IPS DF 6.9 (cell line): ENCODE measurements at regions not wholly inside any gene's neighbourhood (a gene's known extent, or its start where the extent isn't known, plus 50 kb on each side); places are given as distances from the start of the nearest gene placed in this dataset.
"Not testable (repeated sequence)": the region's sequence is repeated elsewhere in the genome, so short reads cannot be mapped to it uniquely, and the experiment has no call there.

Experiments
- DNase-seq: peaks from one replicate; pipeline ENCODE4 v3.0.0-alpha.2; 2013; ENCODE audit warnings: low read depth, low spot score
- H3K27ac ChIP-seq: one replicate; pipeline ENCODE4 v1.5.1; 2013; ENCODE audit warnings: low read length, control low read depth
- H3K27me3 ChIP-seq: 2 replicates; pipeline ENCODE4 v1.6.1; 2013; ENCODE audit warnings: mild to moderate bottlenecking, low read length; ENCODE audit not compliant: control insufficient read depth, insufficient read depth
- H3K36me3 ChIP-seq: 2 replicates; pipeline ENCODE4 v1.6.1; 2013; ENCODE audit warnings: low read length; ENCODE audit not compliant: control insufficient read depth, insufficient read depth
- H3K4me1 ChIP-seq: 2 replicates; pipeline ENCODE4 v1.6.1; 2013; ENCODE audit warnings: low read length; ENCODE audit not compliant: control insufficient read depth, insufficient read depth
- H3K4me3 ChIP-seq: 2 replicates; pipeline ENCODE4 v1.5.1; 2013; ENCODE audit warnings: mild to moderate bottlenecking, low read length
- H3K9me3 ChIP-seq: 2 replicates; pipeline ENCODE4 v1.6.1; 2013; ENCODE audit warnings: low read length, inconsistent platforms; ENCODE audit not compliant: control insufficient read depth, insufficient read depth
- WGBS: extraction: QIAGEN DNeasy Blood & Tissue Kit; methylation state at CpG from one replicate; pipeline ENCODE4 v1.1.7; 2013; ENCODE audit warnings: mixed read lengths, missing lambda C conversion rate; ENCODE audit not compliant: insufficient read length, insufficient coverage; 5-methylcytosine and 5-hydroxymethylcytosine counted together

DNA sequence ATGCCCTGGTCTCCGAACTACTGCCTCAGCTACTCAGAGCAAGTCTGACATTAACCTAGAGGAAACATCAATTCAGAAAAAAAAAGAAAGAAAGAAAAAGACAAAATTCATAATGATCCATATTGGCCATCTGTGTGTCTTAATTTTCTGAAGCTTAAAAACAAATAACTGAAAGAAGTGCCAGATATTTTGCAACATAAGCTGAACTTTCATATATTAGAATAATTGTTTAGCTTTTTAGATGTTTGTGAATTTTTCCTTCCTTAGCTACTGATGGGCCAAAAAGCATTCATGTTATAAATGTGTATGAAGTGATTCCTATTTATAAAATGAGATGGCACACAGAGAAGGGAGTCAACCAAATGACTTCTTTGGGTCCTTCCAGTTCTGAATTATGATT, 555.0 kb upstream of the CHAC2 start:
- H3K9me3 ChIP-seq: no peaks in the 10 kb centered on the region
- H3K4me3 ChIP-seq: no peak overlapping the region
- H3K36me3 ChIP-seq: no peaks in the 10 kb centered on the region
- no peaks in the 10 kb centered on the region for H3K27me3 ChIP-seq
- H3K4me1 ChIP-seq: no peaks in the 10 kb centered on the region
- DNase-seq: no peak
- WGBS: no CpG with 5 or more reads among the region's 1 CpG
- no peak overlapping the region for H3K27ac ChIP-seq

DNA sequence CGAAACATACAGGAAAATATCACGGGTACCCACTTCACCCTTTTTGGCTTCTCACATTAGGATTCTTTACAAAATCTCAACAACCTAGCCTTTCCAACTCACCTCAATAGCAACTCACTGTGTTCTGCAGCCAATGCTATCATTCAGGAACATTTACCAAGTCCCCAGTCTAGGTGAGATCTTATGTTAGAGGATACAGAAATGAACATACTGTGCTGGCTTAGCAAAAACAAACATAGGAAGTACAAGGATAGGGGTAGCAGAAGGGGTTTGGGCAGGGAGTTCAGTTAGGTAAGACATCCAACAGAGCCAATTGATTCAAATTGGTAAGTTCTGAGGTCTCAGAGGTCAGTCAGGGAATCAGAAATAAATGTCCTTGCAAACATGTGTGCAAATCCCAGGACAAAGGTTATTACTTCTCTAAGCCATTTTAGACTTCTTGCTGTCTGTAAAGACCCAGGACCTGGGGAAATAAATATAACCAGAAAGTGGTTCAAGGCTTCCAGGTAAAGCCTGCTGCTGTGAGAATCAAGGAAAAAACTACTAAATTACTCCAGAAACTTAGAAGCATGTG, 556.3 kb upstream of the CHAC2 start:
- no peak for DNase-seq
- no peaks in the 10 kb centered on the region for H3K36me3 ChIP-seq
- H3K4me3 ChIP-seq: no peak overlapping the region
- no peak overlapping the region for H3K27ac ChIP-seq
- no peaks in the 10 kb centered on the region for H3K4me1 ChIP-seq
- no peaks in the 10 kb centered on the region for H3K27me3 ChIP-seq
- no CpG with 5 or more reads among the region's 2 CpGs for WGBS
- H3K9me3 ChIP-seq: no peaks in the 10 kb centered on the region

DNA sequence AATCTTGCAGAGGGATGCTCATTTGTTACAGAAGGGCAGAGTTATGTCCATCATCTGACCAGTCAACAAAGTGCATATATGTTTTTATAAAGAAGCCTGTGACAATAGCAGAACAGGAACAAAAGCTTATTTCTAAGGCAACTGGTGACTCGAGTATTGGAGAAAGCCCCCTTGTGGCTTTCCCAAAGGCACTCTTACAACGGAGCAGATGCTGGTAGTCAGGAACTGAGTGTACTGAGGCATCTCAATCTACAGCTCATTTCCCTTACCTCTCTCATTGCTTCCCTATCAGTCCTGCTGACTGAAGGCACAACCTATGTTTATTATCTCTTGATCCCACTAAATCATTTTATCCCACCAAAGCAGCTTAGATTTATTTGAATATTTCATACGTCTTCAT, 557.1 kb upstream of the CHAC2 start:
- H3K4me3 ChIP-seq: no peak overlapping the region
- H3K36me3 ChIP-seq: no peaks in the 10 kb centered on the region
- no CpG with 5 or more reads among the region's 3 CpGs for WGBS
- no peaks in the 10 kb centered on the region for H3K27me3 ChIP-seq
- H3K4me1 ChIP-seq: no peaks in the 10 kb centered on the region
- no peak for DNase-seq
- no peaks in the 10 kb centered on the region for H3K9me3 ChIP-seq
- H3K27ac ChIP-seq: no peak overlapping the region

DNA sequence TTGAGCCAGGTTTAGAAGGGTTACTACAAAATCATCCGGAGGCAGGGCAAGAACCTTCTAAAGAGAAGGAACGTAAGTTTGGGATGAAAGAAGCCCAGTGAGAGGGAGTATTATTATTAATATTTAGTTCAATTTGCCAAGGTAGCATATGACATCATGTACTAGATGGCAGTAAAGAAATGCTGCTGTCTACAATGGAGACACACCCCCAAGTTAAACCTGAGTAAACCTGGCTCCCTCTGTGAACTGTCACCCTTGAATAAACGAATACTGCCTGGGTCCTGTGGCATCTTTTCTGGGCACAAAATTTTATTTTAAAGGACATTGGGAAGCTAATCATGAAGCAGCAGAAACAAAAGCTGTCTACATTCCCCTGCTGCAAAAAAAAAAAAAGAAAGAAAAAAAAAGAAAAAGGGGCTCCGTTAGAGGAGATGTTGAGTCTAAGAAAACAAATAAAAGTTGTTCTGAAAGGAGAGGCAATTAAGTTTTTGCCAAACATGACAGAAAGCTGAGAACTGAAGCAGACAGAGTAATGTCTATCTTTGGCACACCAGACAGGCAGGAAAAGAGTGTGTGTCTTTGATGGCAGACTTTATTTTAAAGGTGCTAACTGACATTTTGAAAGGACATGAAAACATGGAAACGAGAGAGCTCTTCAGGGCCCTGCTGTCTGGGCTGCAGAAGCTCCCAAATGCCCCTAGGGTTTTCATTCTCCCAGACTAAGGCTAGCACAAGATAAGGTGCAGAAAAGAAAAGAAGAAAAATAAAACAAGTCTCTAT, 557.7 kb upstream of the CHAC2 start:
- Histone ChIP-seq H3K27ac (no peak overlapping the region), H3K9me3 (no peaks in the 10 kb centered on the region), H3K4me1 (no peaks in the 10 kb centered on the region), H3K36me3 (no peaks in the 10 kb centered on the region), H3K4me3 (no peak overlapping the region), H3K27me3 (no peaks in the 10 kb centered on the region)
- DNase-seq: no peak
- no CpG with 5 or more reads among the region's 5 CpGs for WGBS

DNA sequence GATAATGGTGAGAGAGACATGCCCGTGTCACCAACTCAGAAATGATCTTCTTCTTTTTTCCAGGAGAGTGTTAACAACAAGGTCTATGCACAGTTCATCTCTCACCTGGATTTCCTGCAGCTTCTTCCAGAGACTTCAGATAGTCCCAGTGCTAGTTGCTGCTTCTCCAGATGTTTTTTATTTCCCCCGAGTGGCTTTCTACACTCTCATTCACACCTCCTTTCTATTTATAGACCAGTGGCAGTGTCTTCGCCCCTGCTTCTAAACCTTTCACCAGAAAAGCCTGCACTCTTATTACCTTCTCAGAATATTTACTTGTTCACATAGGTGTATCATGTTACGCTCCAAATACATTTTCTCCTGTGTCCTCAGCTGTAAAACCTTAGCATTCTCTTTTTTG, 558.8 kb upstream of the CHAC2 start:
- no peak for DNase-seq
- Histone ChIP-seq H3K4me1 (no peaks in the 10 kb centered on the region), H3K27ac (no peak overlapping the region), H3K4me3 (no peak overlapping the region), H3K9me3 (no peaks in the 10 kb centered on the region), H3K27me3 (no peaks in the 10 kb centered on the region), H3K36me3 (no peaks in the 10 kb centered on the region)
- no CpG with 5 or more reads among the region's 4 CpGs for WGBS

DNA sequence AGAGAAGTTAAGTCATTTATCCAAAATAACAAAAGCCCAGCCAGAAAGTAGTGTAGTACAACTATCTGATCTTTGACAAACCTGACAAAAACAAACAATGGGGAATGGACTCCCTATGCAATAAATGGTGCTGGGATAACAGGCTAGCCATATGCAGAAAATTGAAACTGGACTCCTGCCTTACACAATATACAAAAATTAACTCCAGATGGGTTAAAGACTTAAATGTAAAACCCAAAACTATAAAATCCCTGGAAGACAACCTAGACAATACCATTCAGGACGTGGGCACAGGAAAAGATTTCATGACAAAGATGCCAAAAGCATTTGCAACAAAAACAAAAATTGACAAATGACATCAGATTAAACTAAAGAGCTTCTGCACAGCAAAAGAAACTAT, 561.4 kb upstream of the CHAC2 start:
- not testable (repeated sequence) for H3K27ac ChIP-seq, H3K27me3 ChIP-seq, H3K4me1 ChIP-seq, DNase-seq, H3K9me3 ChIP-seq, H3K36me3 ChIP-seq, H3K4me3 ChIP-seq
- WGBS: no CpG with 5 or more reads among the region's 1 CpG

DNA sequence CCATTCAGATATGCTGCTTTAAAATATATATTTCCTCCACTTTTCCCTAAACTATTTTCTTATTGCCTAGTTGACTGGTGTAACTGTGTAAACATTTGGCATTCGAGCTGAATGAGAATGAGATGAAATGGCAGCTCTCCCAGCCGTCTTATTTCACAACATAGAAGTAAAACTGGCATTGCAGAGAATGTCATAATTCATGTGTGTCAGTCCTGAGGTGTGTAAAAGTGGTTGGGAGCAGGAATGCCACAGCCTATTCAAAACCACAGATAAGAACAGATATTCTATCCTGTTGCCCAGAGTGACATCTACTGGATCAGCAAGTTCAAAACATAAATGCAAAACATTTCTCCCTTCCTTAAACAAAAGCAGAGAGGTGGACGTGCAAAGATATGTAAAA, 565.5 kb upstream of the CHAC2 start:
- Histone ChIP-seq H3K27me3 (no peaks in the 10 kb centered on the region; the same call in 1 of the 2 replicates), H3K36me3 (no peaks in the 10 kb centered on the region), H3K4me3 (no peak overlapping the region), H3K9me3 (no peaks in the 10 kb centered on the region), H3K27ac (no peak overlapping the region), H3K4me1 (no peaks in the 10 kb centered on the region)
- no CpG with 5 or more reads among the region's 3 CpGs for WGBS
- no peak for DNase-seq

DNA sequence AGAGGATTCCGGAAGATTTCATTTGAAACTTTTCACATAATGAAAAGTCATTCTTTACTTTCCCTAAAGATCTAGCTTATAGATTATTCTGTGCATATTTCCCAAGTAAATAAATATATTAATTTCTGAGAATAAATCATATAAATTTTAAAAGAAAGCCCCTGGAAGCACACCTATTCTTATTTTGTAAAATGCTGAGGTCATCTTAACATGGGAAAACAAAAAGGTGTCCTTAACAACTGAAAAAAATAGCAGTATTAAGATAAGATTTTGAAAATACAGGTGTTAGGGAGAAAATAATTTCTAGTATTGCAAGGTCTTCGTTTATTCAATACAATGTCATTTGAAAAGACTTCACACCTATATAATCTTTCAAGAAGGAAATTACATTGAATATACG, 567.5 kb upstream of the CHAC2 start:
- Histone ChIP-seq H3K9me3 (no peaks in the 10 kb centered on the region), H3K27ac (no peak overlapping the region), H3K27me3 (no peaks in the 10 kb centered on the region; the same call in 1 of the 2 replicates), H3K36me3 (no peaks in the 10 kb centered on the region), H3K4me3 (no peak overlapping the region), H3K4me1 (no peaks in the 10 kb centered on the region)
- WGBS: no CpG with 5 or more reads among the region's 3 CpGs
- no peak for DNase-seq

DNA sequence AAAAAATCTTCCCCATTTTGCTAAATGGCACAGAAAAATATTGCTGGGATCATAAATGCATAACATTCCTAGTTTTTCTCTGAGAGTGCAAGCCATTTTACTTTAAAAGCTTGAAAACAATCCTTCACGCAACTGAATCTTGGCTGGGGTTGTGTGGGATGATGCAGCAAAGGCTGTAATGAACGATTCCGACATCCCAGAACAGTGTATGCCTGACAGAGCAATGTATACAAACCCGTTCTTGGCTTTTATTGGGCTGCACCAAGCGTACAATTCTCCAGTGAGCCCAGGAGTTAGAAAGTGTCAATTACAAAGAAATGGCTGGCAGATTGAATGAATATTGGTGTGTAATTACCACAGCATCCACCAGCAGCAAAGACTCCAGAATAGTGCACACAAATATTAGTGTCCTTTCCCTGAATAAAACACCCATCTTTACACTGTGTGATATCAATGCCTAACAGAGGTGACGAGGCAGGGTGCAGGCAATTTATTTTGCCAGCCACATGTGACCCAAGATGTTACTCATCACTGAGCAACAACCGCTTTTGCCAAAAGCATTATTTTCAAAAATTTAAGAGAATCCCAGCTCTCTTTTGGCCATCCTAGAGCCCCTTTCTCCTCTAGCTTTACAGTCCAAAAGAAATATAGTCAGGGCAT, 578.6 kb upstream of the CHAC2 start:
- H3K4me3 ChIP-seq: no peak overlapping the region
- no CpG with 5 or more reads among the region's 7 CpGs for WGBS

DNA sequence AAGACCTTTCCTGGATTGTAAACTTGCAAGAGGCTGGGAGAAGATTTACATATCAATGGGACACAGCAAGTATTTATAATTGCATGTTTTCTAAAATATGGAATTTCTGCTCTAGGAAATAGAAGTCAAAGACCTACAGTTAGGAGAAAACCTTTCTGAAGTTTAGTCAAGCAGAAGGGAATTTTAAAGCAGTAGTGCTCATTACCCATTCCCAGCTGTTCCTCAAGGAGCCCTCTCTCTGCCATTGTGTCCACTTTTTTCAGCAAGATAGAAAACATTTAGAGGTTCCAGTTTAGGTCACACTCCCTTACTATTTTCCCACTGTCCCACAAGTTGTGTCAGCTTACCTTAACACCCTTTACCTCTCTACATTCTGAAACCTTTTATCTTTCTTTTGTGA, 584.0 kb upstream of the CHAC2 start:
- H3K4me1 ChIP-seq: no peaks in the 10 kb centered on the region
- DNase-seq: no peak
- no peaks in the 10 kb centered on the region for H3K36me3 ChIP-seq
- no peak overlapping the region for H3K27ac ChIP-seq
- H3K9me3 ChIP-seq: no peaks in the 10 kb centered on the region
- H3K4me3 ChIP-seq: no peak overlapping the region
- H3K27me3 ChIP-seq: no peaks in the 10 kb centered on the region

More for the DNA sequence above, 578.6 kb upstream of the CHAC2 start:
- Histone ChIP-seq H3K27ac (no peak overlapping the region), H3K36me3 (no peaks in the 10 kb centered on the region), H3K4me1 (no peaks in the 10 kb centered on the region), H3K27me3 (no peaks in the 10 kb centered on the region), H3K9me3 (no peaks in the 10 kb centered on the region)
- no peak for DNase-seq
